Immature natural killer cell (primary cell): ENCODE measurements at regions not wholly inside any gene's neighbourhood (a gene's known extent, or its start where the extent isn't known, plus 50 kb on each side); places are given as distances from the start of the nearest gene placed in this dataset.

Source experiments
- DNase-seq, 3 donors: peaks; one replicate each; pipeline ENCODE4 v3.0.0; 2022; ENCODE audit warnings: mixed read lengths in 1 of 3
- H3K27ac Mint-ChIP-seq, 6 donors: one replicate each; pipeline ENCODE4 v1.8.0; 2020; ENCODE audit warnings: mixed read lengths in 6 of 6, mild to moderate bottlenecking in 5 of 6, inconsistent platforms in 4 of 6, moderate library complexity in 3 of 6
- H3K27me3 Mint-ChIP-seq, 3 donors: one replicate each; pipeline ENCODE4 v1.8.0; 2020 to 2021; ENCODE audit warnings: low read depth in 3 of 3, mild to moderate bottlenecking in 3 of 3, mixed read lengths in 3 of 3, moderate library complexity in 3 of 3, inconsistent platforms in 1 of 3
- H3K36me3 Mint-ChIP-seq, 3 donors: one replicate each; pipeline ENCODE4 v1.8.0; 2020; ENCODE audit warnings: mixed read lengths in 3 of 3, inconsistent platforms in 2 of 3, mild to moderate bottlenecking in 2 of 3
- H3K4me1 Mint-ChIP-seq, 2 donors: one replicate each; pipeline ENCODE4 v1.8.0; 2020; ENCODE audit warnings: inconsistent platforms in 2 of 2, mild to moderate bottlenecking in 2 of 2, mixed read lengths in 2 of 2, moderate library complexity in 1 of 2
- H3K4me3 Mint-ChIP-seq, 5 donors: one replicate each; pipeline ENCODE4 v1.8.0; 2020; ENCODE audit warnings: mild to moderate bottlenecking in 5 of 5, mixed read lengths in 5 of 5, inconsistent platforms in 3 of 5, moderate library complexity in 3 of 5
- H3K9me3 Mint-ChIP-seq, 6 donors: one replicate each; pipeline ENCODE4 v1.8.0; 2020; ENCODE audit warnings: mild to moderate bottlenecking in 6 of 6, mixed read lengths in 6 of 6, inconsistent platforms in 4 of 6, moderate library complexity in 3 of 6

DNA sequence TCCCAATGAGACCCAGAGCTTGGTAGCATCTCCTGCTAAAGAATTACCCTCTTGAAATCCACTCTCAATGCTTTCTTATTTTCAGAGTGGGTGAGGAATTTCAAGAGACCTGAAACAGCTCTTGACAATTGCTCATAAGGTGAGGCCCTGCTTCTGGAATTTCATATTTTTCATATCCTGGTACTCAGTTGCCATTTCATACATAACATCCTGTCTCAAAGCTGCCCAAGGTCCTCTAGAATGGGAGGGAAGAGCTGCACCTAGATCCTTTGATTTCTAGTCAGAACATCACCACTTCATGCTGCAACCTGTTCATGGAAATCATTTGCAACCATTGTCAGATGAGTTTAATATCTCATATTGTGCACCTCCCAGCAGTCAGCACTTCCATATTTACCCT lies 404.8 kb upstream of the GALNT5 start:
- no peak for DNase-seq
- Mint-ChIP-seq H3K9me3 (peaks cover 0 to 6% (median 2%) of the 10 kb centered on the region in 6 donors), H3K4me3 (no peak overlapping the region), H3K27ac (no peak overlapping the region), H3K36me3 (no peaks in the 10 kb centered on the region), H3K27me3 (peaks cover 0 to 3% (median 0%) of the 10 kb centered on the region in 3 donors), H3K4me1 (no peaks in the 10 kb centered on the region)

DNA sequence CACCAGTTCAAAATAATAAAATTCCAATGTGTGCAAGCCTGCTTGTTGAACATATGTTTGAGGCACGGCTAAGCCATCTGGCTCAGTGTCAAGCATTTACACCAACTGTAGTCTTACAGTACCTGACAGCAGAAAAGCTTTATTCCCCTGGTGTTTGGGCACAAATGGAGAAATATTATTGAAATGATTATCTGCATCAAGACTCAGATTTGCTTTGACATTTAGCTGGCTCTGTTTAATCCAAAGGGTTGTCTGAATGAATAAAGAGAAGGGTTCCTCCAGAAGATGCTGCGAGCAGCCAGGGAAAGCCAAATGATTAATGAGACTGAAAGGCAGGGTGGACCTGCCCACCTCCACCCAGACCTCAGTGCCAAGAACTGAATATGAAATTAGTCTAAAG lies 393.2 kb upstream of the GALNT5 start:
- Mint-ChIP-seq H3K27ac (no peak overlapping the region), H3K9me3 (no peaks in the 10 kb centered on the region), H3K27me3 (no peaks in the 10 kb centered on the region), H3K4me3 (no peak overlapping the region), H3K36me3 (no peaks in the 10 kb centered on the region), H3K4me1 (no peaks in the 10 kb centered on the region)
- no peak for DNase-seq

DNA sequence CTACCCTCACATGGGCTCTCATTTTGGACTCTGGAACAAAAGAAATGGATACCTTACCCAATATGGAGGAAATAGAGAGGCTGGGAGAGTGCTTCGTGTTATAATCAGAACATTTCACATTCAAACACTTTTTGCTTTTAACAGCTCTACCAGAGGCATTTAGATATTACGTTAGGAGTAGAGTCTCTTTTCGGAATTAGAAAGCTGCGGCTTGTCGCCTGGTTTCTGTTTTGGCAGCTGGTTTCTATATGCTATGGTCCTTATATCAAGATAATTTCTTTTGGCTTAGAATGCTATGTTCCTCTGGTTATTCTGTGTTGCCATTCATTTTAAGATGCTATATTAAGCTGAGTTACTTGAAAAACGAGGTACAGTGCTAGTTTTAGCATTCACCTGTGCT lies 392.8 kb upstream of the GALNT5 start:
- Mint-ChIP-seq H3K4me3 (no peak overlapping the region), H3K4me1 (no peaks in the 10 kb centered on the region), H3K36me3 (no peaks in the 10 kb centered on the region), H3K27me3 (no peaks in the 10 kb centered on the region), H3K27ac (no peak overlapping the region), H3K9me3 (peaks cover 0 to 3% (median 0%) of the 10 kb centered on the region in 6 donors)
- no peak for DNase-seq

DNA sequence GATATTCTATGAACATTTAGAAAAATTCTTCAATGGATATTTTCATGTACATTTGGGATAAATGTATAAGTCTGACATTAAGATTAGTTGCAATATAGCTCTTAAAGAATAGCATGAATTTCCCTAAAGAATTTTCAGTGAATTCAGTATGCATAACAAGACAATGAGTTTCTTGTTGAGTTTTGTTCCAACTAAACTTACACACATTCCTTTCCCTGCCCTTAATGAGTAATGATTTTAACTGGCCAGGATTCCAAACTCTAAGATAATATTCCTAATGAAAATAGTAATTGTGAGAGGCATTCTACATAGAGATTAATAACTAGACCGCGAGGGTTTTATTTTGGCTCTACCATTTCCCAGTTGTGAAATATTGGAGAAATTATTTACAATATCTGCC lies 390.3 kb upstream of the GALNT5 start:
- no peak for DNase-seq
- Mint-ChIP-seq H3K36me3 (no peaks in the 10 kb centered on the region), H3K9me3 (peaks cover 0 to 4% (median under 1%) of the 10 kb centered on the region in 6 donors), H3K4me1 (no peaks in the 10 kb centered on the region), H3K27me3 (peaks cover 0 to 2% (median 1%) of the 10 kb centered on the region in 3 donors), H3K4me3 (no peak overlapping the region), H3K27ac (no peak overlapping the region)

DNA sequence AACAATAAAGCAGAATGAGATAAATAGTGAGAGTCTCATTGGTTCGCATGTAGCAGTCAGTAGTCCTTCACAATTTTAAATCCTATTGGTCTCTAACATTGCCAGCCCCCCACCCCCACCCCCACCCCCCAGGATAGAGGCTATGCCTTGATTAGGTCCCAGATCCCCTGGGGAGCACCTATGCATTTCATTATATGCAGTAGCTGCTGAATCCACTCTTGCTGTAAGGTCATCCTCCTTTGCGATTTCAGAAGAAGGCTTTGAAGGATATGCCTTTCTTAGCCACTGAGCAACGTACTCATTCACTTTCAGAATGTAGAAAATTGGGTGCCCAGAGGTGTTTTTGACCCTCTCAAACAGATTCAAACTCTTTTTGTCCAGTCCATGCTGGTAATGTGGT lies 382.8 kb upstream of the GALNT5 start:
- H3K27ac Mint-ChIP-seq: no peak overlapping the region
- DNase-seq: no peak
- no peaks in the 10 kb centered on the region for H3K4me1 Mint-ChIP-seq
- no peaks in the 10 kb centered on the region for H3K36me3 Mint-ChIP-seq
- H3K9me3 Mint-ChIP-seq: peaks cover 0 to 7% (median 2%) of the 10 kb centered on the region in 6 donors
- no peak overlapping the region for H3K4me3 Mint-ChIP-seq
- peaks cover 0 to 4% (median 1%) of the 10 kb centered on the region in 3 donors for H3K27me3 Mint-ChIP-seq

DNA sequence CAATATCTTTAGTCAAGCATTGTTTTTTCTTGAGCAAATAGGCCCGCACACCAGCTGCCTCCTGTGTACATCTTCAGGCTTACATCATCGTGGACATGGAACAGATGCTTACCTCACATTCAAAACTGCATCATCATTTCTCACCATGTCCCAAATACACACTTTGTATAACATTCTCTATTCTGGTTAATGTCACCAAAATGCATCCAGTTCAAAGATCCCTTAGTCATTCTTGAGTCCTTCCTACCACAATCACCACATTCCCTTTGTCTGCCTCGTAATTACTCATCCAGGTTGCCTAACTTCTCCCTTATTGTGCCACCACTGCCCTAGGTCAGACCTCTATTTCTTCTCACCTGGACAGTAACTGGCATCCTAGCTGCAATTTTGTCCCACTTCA lies 373.7 kb upstream of the GALNT5 start:
- Mint-ChIP-seq H3K27ac (no peak overlapping the region), H3K4me1 (no peaks in the 10 kb centered on the region), H3K36me3 (no peaks in the 10 kb centered on the region), H3K9me3 (no peaks in the 10 kb centered on the region), H3K4me3 (no peak overlapping the region), H3K27me3 (peaks cover 0 to 4% (median 2%) of the 10 kb centered on the region in 3 donors)
- DNase-seq: no peak

DNA sequence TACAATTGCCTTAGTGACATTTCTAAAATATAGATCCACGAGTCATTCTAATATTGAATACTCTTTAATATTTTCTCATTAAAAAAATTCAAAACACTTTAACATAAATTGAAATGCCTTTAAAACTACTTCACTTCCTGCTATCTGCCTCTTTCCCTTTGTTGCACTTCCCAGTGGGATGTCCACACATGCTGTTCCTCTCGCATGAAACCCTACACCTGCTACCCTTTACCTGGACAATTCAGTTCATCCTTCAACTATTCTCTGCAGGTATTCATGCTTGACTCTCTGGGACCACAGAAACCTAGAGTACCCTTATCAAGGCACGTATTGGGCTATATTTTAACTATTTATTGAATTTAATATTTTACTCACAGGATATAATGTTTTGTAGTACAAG lies 373.3 kb upstream of the GALNT5 start:
- H3K36me3 Mint-ChIP-seq: no peaks in the 10 kb centered on the region
- H3K4me1 Mint-ChIP-seq: no peaks in the 10 kb centered on the region
- H3K9me3 Mint-ChIP-seq: no peaks in the 10 kb centered on the region
- no peak overlapping the region for H3K4me3 Mint-ChIP-seq
- H3K27me3 Mint-ChIP-seq: peaks cover 0 to 4% (median 2%) of the 10 kb centered on the region in 3 donors
- no peak for DNase-seq
- no peak overlapping the region for H3K27ac Mint-ChIP-seq

DNA sequence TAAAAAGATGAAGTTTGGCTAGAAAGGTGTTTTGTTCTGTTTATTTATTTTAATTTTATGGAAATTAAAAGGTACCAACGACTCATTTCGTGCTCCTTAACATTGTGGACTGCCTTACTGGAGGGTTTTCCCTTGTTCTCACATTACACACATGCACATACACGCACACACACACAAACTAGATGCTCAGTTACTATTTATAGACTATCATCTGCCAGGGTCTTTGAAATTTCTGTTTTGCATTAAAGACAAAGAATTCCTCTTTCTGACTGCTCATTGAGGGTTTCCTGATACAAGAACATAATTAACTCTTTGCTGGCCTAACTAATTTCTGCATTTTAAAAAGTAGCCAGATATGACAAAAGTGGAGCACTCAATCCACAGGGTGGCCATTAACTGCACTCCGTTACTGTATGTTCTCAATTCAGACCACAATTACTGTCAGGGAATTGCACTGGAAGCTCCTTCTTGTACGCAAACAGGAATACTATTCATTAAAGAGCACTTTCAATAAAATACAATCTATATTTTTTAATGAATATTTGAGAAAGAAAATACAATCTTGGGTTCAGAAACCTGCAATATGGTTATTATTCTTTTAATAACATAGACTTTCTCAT lies 366.9 kb upstream of the GALNT5 start:
- no peaks in the 10 kb centered on the region for H3K9me3 Mint-ChIP-seq
- H3K4me3 Mint-ChIP-seq: no peak overlapping the region
- no peak overlapping the region for H3K27ac Mint-ChIP-seq
- H3K4me1 Mint-ChIP-seq: no peaks in the 10 kb centered on the region
- no peak for DNase-seq
- no peaks in the 10 kb centered on the region for H3K36me3 Mint-ChIP-seq
- H3K27me3 Mint-ChIP-seq: peaks cover 0 to 6% (median 0%) of the 10 kb centered on the region in 3 donors

DNA sequence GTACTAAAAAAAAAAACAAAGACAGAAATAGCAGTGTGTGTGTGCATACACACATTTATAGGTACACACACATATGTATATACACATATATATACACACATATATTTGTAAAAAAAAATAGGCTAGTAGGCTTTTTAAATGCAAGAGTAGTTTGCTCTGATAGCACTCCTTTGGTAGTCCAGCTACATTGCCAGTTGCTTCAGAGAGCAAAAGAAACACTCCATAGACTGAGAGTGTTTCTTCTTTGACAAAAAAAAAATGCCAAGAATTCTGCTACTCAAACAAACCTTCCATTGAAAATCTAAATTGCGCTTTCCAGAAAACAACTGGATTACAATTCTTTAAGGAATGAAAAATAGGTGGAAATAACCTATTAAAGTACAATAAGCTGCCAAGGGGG lies 365.9 kb upstream of the GALNT5 start:
- no peaks in the 10 kb centered on the region for H3K4me1 Mint-ChIP-seq

DNA sequence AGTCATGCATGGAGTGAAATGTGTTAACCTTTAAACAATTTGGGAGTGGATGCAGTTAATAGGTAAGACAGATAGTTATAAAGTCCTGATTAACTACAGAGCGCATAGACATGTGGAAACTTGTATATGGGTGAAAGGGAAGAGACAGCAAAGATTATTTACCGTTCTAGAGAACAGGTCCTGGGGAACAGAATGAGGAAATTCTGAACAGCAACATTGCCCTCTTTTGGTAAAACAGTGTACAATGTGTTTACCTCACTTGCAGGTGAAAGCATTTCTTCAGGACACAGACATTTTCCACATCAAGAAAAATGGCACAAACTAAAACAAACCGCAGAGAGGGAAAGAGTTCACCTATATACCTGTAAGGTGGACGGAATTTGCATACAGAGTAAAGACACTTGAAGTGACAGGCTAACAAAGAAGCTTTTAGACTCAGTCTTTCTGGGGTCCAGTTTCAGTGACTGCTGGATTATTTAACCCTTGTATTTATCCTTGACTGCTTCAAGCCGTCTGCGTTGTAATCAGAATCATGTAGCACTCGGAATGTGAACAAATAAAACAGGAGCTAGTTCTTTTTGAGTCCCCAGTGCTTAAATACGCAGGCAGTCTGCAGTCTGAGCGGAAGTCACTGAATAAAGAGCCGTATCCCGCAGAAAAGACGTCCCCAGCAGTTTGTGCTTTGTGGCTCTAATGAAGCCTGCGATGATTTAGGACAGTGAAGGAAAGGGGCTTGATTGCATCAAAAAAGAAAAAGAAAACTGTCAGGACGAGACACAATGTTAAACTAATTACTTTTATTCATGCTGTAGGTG lies 364.8 kb upstream of the GALNT5 start:
- Mint-ChIP-seq H3K9me3 (peaks cover 0 to 1% (median under 1%) of the 10 kb centered on the region in 6 donors), H3K36me3 (no peaks in the 10 kb centered on the region), H3K27ac (no peak overlapping the region), H3K4me3 (no peak overlapping the region), H3K4me1 (no peaks in the 10 kb centered on the region), H3K27me3 (peaks cover 0 to 6% (median 0%) of the 10 kb centered on the region in 3 donors)
- DNase-seq: no peak

More for the DNA sequence above, 365.9 kb upstream of the GALNT5 start:
- H3K27ac Mint-ChIP-seq: no peak overlapping the region
- H3K27me3 Mint-ChIP-seq: peaks cover 0 to 6% (median 0%) of the 10 kb centered on the region in 3 donors
- peaks cover 0 to 1% (median 0%) of the 10 kb centered on the region in 6 donors for H3K9me3 Mint-ChIP-seq
- no peak overlapping the region for H3K4me3 Mint-ChIP-seq
- H3K36me3 Mint-ChIP-seq: no peaks in the 10 kb centered on the region
- no peak for DNase-seq

DNA sequence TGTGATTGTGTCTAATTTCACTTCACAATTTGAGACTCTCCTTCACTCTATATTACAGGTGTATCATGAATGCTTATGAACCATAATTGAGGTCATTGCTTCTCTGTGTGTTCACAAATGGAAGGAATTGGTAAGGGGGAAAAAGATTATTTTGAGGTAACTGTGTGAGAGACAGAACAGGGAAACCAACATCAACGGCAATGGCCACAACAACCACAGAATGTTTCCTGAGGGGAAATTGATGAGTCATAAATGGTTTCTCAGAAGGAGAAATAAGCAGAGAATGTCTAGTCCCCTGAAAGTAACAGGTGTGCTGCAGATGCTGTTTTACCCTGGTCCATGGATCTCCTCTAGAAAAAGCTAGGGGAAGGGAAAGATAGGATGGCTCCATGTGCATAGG lies 361.2 kb upstream of the GALNT5 start:
- Mint-ChIP-seq H3K27ac (no peak overlapping the region), H3K27me3 (peaks cover 0 to 5% (median under 1%) of the 10 kb centered on the region in 3 donors), H3K4me1 (no peaks in the 10 kb centered on the region), H3K4me3 (no peak overlapping the region), H3K36me3 (no peaks in the 10 kb centered on the region), H3K9me3 (peaks cover 4 to 7% (median 5%) of the 10 kb centered on the region in 6 donors)
- no peak for DNase-seq

DNA sequence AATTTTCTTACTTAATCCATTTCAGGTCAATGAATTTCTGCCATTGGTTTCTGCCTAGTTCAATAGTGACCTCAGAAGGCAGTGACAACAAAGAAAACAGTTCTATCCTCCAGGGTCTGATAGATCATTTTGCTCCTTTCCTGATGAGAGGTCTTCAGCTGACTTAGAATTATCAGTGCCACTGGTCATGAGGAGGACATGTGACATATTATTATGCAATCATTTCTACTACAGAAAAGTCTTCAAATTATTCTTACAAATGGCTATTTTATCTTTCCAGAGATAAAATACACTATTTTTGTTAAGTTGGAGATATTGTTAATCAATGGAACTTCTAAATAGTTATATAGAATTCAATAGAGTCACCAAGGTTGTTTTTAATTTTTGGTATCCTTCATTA lies 360.0 kb upstream of the GALNT5 start:
- Mint-ChIP-seq H3K4me1 (no peaks in the 10 kb centered on the region), H3K27me3 (peaks cover 0 to 5% (median 2%) of the 10 kb centered on the region in 3 donors), H3K9me3 (peaks cover 5 to 7% (median 5%) of the 10 kb centered on the region in 6 donors), H3K4me3 (no peak overlapping the region), H3K27ac (no peak overlapping the region), H3K36me3 (no peaks in the 10 kb centered on the region)
- DNase-seq: no peak

DNA sequence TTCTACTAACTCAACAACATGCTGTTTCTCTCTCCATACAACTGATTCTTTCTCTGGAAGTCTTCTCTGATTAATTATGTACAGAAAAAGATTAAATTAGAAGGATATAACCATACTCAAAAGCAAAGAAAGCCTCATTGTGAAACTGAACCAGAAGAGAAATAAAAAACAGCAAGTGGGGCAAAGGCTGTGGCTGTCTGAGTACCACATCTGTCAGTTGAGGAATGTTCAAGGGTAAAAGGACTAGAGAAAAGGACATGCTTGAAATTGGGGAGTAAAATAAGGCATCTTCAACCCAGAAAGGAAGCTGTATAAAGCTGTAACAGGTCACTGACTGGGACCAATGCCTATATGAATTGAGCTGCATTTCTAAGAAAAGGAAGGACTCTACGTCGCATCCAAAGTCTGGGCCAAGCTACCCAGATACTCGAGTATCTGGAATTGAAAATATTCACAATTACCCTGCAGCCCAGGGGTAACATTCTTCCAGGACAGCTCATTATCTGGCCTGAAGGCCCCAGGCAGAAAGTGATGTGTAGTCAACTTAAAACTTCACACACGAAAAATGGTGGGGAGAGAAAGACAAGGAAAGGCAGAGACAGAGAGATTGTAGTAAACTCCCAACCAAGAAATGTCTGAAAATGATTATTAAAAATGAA lies 356.0 kb upstream of the GALNT5 start:
- H3K4me3 Mint-ChIP-seq: no peak overlapping the region
- H3K27me3 Mint-ChIP-seq: peaks cover 0 to 5% (median 2%) of the 10 kb centered on the region in 3 donors

DNA sequence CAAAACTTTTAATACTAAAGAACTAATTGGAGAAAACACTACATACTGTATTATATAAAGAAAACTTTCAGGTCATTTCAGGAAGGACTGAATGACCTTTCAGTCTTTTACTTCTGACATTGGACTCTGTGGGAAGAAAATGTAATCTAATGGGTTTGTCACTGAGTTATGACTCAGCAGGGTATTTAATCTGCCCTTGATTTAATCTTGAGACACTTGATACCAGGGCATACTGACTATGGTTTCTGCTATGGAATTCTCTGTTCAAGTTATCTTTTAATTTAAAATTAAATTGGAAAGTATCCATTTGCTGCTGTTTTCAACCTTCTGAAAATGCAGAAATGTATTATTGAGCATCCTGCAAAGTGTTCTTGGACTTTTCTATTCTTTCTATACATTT lies 354.2 kb upstream of the GALNT5 start:
- Mint-ChIP-seq H3K9me3 (peaks cover 0 to 6% (median 2%) of the 10 kb centered on the region in 6 donors), H3K27me3 (peaks cover 0 to 5% (median 2%) of the 10 kb centered on the region in 3 donors), H3K27ac (no peak overlapping the region), H3K4me3 (no peak overlapping the region), H3K36me3 (no peaks in the 10 kb centered on the region), H3K4me1 (no peaks in the 10 kb centered on the region)
- DNase-seq: no peak

More for the DNA sequence above, 356.0 kb upstream of the GALNT5 start:
- Mint-ChIP-seq H3K9me3 (peaks cover 5 to 12% (median 5%) of the 10 kb centered on the region in 6 donors), H3K27ac (no peak overlapping the region), H3K4me1 (no peaks in the 10 kb centered on the region), H3K36me3 (no peaks in the 10 kb centered on the region)
- DNase-seq: no peak
